GM20000 (cell line): ENCODE measurements at regions not wholly inside any gene's neighbourhood (a gene's known extent, or its start where the extent isn't known, plus 50 kb on each side); places are given as distances from the start of the nearest gene placed in this dataset.

Source experiments
- DNase-seq: peaks from one replicate; pipeline ENCODE4 v3.0.0; 2012; ENCODE audit warnings: low spot score
- TF ChIP-seq, protein P1 (sequence below): IDR thresholded peaks from 2 replicates; pipeline ENCODE4 v1.5.1; 2012; ENCODE audit warnings: mild to moderate bottlenecking, control low read depth; ENCODE audit errors: extremely low read depth, missing control alignments

DNA sequence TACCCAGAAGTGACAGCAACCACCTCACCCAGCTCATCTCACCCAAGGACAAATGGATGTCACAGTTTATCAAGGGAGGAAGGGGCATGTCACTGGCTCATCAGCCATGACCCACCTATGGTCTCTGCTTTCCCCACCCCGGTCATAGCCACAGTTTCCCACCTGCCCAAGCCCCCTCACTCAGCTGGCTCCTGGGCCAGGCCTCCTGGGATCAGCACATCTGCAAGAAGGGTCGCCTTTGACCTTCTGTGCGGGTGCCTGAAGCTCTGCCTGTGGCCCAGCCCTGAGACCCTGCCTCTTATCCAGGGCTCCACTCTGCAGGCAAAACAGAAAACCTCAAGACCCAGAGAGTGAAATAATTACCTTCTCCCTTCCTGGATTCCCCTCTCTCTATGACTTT is 236.4 kb downstream of the BUD13 start:
- no peak for DNase-seq
- TF ChIP-seq, protein P1, sequence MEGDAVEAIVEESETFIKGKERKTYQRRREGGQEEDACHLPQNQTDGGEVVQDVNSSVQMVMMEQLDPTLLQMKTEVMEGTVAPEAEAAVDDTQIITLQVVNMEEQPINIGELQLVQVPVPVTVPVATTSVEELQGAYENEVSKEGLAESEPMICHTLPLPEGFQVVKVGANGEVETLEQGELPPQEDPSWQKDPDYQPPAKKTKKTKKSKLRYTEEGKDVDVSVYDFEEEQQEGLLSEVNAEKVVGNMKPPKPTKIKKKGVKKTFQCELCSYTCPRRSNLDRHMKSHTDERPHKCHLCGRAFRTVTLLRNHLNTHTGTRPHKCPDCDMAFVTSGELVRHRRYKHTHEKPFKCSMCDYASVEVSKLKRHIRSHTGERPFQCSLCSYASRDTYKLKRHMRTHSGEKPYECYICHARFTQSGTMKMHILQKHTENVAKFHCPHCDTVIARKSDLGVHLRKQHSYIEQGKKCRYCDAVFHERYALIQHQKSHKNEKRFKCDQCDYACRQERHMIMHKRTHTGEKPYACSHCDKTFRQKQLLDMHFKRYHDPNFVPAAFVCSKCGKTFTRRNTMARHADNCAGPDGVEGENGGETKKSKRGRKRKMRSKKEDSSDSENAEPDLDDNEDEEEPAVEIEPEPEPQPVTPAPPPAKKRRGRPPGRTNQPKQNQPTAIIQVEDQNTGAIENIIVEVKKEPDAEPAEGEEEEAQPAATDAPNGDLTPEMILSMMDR = no peak

- no peak for DNase-seq
- TF ChIP-seq, protein P1 = no peak
Observed at GRCh38 chr11:116535994-116536393, 236.8 kb downstream of the BUD13 start.

GRCh38 chr11:116535120-116535519 is 237.7 kb downstream of the BUD13 start:
- TF ChIP-seq, protein P1 = no peak

GRCh38 chr11:116534270-116534975 is 238.4 kb downstream of the BUD13 start:
- no peak for DNase-seq
- TF ChIP-seq, protein P1 = no peak

More at GRCh38 chr11:116535120-116535519, 237.7 kb downstream of the BUD13 start:
- DNase-seq = no peak

DNA sequence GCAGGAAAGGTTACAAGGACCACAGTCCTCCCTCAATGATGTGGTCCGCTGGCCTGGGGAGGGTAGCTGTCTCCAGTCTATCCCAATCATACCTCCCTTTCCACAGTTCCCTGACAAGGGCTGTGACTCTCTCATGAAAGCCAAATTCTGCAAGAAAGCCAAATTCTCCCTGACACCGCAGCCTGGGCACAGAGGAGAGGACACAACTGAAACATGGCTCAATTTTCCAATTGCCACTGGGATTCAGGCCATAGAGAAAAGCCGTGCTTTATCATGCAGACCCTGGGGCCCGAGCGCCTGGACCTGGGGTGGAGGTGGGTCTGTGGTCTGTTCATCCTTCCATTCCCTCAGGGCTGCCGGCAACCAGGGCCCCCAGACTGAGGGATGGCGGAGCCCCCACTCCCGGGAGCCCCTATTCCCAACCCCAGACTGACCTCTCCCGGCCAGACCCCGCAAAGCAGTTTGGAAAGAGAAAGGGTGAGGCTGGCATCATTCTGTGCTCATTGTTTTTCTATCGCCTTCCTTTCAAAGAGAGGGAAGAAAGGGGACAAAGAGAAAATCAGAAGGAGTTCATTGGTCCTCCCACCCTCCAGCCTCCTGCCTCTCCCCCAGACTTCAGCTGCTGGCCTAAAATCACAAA is 239.5 kb downstream of the BUD13 start:
- TF ChIP-seq, protein P1 = no peak
- DNase-seq = no peak

DNA sequence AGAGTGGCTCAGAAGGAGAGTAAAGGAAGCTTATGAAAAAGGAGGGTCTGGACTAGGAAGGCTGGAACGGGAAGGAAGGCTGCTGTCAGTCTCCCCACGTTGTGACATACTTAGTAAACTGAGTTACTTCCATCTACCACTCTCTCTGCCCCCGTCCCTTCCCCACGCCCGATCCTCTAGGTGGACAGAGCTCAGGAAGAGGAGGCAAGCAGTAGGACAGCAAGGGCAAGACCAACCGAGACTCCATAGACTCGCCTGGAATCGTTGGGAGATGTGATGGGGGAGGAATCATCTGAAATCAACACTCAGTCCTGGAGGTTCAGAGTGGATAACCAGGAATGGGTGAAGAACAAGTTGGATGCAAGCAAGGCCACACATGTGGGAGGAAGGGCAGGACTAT is 240.7 kb downstream of the BUD13 start:
- TF ChIP-seq, protein P1 = no peak

GRCh38 chr11:116530705-116531104 is 242.1 kb downstream of the BUD13 start:
- no peak for DNase-seq
- TF ChIP-seq, protein P1 = no peak

More for the DNA sequence above, 240.7 kb downstream of the BUD13 start:
- DNase-seq = no peak
